Fibroblast of upper back skin (primary cell): ENCODE measurements at regions not wholly inside any gene's neighbourhood (a gene's known extent, or its start where the extent isn't known, plus 50 kb on each side); places are given as distances from the start of the nearest gene placed in this dataset.

Experiments used
- DNase-seq: peaks from one replicate; pipeline ENCODE4 v3.0.0-alpha.2; 2013

DNA sequence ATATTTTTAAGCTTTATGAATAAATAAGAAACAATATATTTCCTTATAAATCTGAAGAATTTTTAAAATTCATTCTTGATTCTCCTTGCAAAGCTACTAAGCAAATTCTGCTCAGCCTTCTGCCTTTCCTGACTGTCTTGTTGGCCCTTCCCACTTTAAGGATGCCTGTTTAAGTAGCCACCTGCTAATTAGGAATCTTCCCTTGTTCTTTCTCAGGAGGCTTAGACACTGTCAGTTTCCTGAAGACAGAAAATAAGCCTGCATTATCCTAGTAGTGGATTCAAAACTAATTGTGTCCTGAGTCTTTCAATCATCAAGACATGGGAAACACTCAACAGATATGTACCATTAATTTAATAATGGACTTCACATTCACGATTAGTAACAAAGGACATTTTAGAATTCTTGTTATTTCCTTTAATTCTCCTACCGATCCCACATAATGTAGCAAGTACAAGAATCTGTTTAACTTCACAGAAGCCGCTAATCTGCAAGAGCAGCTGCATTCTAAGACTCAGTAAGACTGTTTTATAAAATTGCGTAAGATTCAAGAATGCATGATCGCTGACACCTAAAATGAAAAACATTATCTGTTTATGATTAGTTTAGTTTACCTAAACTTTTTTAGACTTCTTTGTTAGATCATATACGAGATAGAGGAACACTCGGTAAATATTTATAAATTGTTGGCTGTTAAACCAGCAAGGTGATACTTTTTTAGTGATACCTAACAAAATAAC lies 445.4 kb upstream of the DSEL start:
- DNase-seq: no peak

- DNase-seq: no peak
Observed at GRCh38 chr18:67957684-67958083, 441.2 kb upstream of the DSEL start.

DNA sequence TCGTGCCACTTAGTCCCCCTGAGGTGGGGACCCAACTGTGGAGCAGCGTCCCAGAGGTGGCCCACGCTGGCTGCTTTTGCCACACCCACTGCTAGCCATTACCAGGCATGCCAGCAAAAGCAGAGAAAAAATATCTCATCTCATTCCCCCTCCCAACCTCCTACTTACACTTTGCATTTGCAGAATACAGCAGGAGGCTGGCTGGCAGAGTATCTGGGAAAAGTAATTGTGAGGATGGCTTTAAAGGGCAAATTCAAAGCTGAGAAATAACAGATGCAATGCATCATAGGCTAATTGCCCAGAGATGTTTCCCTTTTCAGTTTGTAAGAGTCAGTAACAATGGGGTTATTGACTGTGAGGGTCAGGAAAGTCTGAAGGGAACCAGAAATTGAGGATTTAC lies 438.1 kb upstream of the DSEL start:
- no peak for DNase-seq

- no peak for DNase-seq
Observed at GRCh38 chr18:67951137-67951536, 434.6 kb upstream of the DSEL start.

DNA sequence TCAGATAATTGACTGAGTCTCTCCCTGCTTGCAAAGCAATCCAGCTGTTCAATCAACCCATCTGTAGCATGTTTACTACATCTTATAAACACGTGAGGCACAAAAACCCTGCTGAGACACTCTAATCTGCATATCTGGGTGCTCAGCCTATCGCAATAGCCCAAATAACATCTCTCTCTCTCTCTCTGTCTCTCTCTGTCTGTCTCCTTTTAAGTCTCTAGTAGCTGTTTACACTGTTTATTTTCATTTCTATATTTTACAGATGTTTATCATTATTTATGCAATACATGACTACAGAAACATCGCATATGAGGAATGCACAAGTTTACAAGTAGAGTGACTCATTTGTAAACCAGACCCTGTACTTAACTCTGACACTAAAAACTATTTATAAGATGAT lies 422.1 kb upstream of the DSEL start:
- DNase-seq: peak; percentile 17

DNA sequence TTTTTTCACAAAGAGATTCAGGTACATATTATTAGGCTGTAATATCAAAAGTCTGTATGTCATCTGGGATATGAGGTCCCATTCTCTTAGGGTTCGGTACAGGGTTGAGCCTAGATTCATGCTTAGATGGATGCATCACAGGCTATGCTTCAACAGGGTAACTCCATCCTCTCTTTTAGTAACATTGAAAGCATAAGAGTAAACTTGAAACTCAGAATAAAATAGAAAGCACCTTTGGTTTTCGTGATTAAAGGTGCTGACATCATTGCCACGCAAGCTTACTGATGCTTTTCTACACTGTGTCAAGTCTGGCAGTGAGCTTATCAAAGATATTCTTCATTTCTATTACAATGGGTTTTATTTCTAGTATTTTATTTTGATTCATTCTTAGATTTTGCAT lies 419.1 kb upstream of the DSEL start:
- DNase-seq: no peak

GRCh38 chr18:67933271-67933670 lies 416.8 kb upstream of the DSEL start:
- DNase-seq: no peak

DNA sequence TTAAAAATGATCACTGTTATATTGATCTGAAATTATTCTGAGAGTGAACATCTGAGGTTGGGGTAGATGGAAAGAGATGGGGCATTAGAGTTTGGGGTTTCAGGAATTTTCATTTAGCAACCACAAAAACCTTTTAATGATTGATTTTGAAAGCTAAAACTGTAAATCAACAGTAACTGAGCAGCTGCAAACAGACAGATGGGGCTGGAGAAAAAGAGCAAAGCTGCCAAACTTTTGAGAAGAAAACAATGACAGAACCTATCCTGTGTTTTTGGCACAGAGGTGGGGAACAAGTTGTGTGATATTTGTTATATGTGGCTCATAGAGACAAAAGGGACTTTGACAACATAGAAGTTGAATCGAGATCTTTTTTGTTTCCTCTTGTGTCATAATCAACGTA lies 415.8 kb upstream of the DSEL start:
- peak; percentile 66 for DNase-seq

- DNase-seq: peak; percentile 62
Observed at GRCh38 chr18:67926929-67927864, 410.7 kb upstream of the DSEL start.

GRCh38 chr18:67924656-67925055 lies 408.1 kb upstream of the DSEL start:
- DNase-seq: no peak

- DNase-seq: peak; percentile 27
Observed at GRCh38 chr18:67919316-67919715, 402.8 kb upstream of the DSEL start.

DNA sequence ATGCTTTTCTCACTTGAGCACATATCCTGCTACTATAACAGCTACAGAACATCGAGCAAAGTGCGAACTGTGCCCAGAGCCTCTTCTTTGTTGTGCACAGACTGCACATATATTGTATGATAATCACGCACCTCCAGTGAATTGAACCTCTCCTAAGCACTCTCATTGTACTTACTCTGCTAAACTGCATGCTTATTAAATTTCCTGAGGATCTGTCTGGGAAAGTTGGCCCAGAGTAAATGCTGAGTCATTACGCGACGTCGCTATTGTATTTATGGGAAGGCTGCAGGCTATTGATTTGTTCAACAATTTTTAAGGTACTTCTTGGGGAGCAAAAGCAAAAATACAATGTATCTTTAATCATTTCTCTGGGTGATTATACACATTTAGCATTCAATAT lies 399.6 kb upstream of the DSEL start:
- DNase-seq: no peak

DNA sequence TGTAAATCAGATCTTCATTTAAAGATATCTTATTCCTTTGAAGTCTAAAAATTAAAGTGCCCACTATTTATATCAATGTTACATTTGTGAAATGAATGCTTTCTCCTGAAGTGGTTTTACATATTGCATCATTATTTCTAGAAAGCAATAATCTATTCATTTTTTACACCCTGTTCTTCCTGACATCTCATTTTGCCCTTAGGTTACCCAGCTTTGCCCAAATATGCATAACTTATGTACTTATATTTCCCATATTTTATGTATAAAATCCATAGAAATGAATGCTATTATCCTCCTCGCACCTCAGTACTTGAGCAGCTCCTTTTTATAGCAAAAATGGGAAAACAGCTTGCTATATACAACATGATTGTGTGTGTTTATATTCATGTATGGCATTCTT lies 396.5 kb upstream of the DSEL start:
- DNase-seq: no peak

DNA sequence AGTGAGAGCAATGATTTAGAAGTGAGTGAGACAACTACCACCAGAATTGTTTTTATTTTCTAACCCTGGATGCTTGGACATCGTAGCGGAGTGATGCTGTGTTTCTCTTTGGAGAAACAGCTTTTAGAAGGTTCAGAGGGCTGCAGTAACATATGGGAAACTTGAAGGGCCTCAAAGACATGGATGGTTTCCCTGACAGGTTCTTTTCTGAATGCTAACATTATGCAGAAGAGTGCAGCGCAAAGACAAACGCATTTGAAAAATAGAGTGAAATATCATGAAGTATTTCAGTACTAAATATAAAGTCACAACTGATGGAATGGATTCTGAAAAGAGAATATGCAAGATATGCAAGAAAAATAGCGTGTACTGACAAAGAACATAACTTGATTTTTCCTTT lies 385.1 kb upstream of the DSEL start:
- DNase-seq: no peak

DNA sequence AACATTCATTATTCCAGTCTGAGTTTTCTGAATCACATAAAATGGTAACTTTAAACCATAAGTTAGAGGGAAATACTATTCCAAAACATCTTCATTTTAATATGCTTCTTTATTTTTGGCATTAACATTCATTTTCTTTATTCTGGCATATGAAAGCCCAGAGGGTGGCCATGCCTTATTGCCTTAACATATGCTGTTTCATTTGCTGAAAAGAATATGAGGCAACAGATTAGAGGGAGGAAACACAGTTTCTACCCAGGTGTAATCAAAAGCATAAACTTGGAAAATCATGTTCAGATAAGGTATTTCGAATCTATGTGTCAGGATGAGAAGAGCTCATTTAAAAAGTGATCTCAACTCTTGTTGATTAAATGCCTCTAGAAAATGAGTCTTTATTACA lies 379.9 kb upstream of the DSEL start:
- no peak for DNase-seq

DNA sequence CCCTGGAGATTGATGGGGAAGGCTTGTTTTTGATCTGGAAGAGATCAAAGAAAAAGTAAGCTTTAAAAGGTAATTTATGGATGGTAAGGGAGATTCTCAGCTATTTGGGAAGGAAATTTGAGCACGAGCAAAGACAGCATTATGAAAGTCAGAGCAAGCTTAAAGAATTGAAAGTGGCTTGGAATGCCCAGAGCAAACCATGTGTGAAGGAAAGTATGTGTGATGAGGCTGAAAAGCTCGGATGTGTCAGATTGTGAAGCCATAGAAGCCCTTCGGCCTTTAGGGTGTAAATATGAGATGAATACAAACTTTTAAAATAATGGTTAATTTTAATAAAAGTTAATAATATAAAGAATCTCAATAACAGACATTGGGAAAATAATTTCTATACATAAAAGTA lies 377.4 kb upstream of the DSEL start:
- DNase-seq: peak; percentile 38

DNA sequence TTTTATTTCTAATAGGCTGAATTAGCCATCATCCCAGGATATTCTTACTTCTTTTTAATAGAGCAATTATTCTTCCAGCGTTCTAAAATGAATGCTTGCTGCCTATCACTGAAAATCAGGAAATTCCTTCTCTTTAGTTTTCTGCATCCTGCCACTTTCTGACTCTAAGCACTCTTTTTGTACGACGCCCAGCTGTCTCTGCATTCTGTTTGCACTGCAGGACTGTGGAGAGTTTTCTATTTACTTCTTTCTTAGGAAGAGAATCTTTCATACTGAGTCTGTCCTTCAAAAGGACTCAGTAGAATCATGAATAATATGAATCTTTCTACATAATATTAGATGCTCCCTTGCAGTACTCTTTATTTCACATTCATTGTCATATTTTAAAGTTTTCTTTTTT lies 360.4 kb upstream of the DSEL start:
- DNase-seq: no peak

- DNase-seq: peak; percentile 26
Observed at GRCh38 chr18:67875944-67876343, 359.4 kb upstream of the DSEL start.

DNA sequence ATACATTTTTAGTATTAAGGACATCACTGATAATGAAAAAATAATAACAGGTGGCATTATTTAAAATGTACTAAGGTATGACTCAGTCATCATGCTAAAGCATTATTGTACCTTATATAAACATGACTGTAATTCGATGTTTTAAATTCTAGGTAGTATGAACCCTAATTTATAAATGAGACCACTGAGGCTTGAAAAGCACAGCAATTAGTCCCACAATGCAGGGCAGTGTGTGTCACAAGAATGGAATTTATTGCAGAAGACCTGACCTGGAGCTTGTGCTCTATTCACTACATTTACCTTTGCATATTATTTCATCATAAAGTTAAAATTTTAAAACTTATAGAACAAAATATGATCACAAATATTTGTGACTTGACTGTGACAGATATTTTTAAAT lies 358.5 kb upstream of the DSEL start:
- DNase-seq: no peak

DNA sequence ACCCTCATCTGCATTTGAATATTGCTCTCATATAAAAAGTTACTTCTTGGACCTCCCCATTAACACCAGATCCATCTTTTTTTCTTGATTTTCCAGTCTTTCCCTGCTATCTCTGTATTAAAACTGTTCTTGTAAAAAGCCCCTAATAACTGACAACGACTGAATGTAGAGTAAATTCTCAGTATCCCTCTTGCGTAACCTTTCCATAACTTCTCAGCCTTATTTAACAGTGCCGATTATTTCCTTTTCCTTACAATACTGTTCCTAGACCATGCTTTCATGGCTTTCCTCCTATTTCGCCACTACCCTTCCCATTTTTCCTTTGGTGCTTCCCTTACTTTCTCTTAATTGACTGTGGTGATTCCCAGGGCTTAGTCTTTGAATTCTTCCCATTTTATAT lies 348.9 kb upstream of the DSEL start:
- DNase-seq: no peak

DNA sequence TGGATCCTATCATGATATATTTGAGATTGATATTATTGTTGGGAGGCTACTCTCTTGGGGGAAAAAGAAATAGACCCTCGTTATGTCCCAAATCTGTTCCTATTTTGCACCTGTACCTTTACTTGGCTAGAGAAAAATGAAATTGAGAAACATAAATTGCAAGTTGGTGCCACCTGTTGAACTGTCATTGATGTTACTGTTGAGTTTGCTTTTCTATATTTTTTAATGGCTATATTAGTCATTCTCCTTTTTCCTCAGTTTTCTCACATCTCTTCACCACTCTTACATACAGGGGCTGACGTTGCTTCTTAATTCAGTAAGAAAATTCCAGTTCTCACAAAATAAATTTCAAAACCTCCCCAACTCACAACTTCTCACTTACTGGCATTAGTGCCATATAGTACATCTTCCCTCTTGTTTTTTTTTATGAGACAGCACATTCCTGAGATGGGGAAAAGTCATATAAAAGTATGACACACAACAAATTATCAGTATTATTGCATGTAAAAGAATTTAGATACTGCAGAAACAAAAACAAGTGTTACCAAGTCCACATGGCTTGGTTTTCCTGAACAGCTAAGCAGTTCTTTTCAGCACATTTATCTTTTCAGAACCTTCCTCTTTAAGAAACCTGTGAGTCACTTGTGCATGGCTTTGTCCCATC lies 348.3 kb upstream of the DSEL start:
- peak; percentile 74 for DNase-seq

DNA sequence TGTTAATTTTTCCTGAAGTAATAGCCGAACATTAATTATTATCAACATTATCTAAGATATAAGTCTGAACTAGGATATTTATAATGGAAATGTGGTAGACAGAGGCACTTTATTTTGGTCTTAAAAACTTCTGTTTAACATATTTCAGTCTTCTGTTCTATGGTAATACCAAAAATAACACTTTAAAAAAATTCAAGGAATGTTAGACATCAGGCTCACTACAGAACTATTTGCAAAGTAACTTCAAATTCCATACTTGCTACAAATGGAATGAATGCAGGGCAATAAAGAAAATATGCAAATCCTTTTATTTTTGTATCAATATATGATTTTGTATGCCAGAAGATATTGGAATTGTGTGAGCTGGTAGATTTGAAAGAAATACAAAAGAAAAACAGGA lies 345.5 kb upstream of the DSEL start:
- peak; percentile 69 for DNase-seq

DNA sequence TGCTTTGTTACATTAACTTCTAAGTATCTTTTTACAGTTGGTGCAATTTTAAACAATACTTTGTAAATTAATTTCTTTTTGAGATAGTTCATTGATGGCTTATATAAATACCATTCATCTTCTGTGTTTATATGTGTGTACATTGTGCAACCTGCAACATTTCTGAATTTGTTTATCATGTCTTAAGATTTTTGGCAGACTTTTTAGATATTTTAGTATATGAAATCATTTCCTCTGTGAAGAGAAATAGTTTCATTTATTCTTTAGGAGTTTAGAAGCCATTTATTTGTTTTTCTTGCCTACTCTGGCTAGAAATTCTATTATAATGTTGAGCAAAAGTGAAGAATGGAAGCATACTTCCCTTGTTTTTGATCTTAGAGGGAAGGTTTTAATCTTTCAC lies 337.8 kb upstream of the DSEL start:
- DNase-seq: no peak
